HEK293 (cell line): ENCODE measurements at regions not wholly inside any gene's neighbourhood (a gene's known extent, or its start where the extent isn't known, plus 50 kb on each side); places are given as distances from the start of the nearest gene placed in this dataset.

Experiments used
- BCL11A ChIP-seq: fragments of 450-650 bp; formaldehyde crosslinking; IDR thresholded peaks from 2 replicates; pipeline ENCODE4 v1.5.1; 2016; ENCODE audit warnings: low read depth, missing biosample characterization, missing genetic modification characterization
- KLF7 ChIP-seq: fragments of 450-650 bp; formaldehyde crosslinking; IDR thresholded peaks from 2 replicates; pipeline ENCODE4 v1.5.1; 2016; ENCODE audit warnings: missing biosample characterization, missing genetic modification characterization, borderline replicate concordance
- SETDB1 ChIP-seq: IDR thresholded peaks from one replicate; pipeline ENCODE4 v1.6.1; 2017; ENCODE audit warnings: mild to moderate bottlenecking, low read length, moderate library complexity, mixed read lengths; ENCODE audit not compliant: insufficient read length
- ZNF121 ChIP-seq: fragments of 450-650 bp; formaldehyde crosslinking; IDR thresholded peaks from 2 replicates; pipeline ENCODE4 v1.5.1; 2016; ENCODE audit warnings: missing biosample characterization, missing genetic modification characterization
- ZNF138 ChIP-seq: fragments of 450-650 bp; formaldehyde crosslinking; IDR thresholded peaks from 2 replicates; pipeline ENCODE4 v1.5.1; 2016; ENCODE audit warnings: missing biosample characterization, missing genetic modification characterization, borderline replicate concordance
- ZNF76 ChIP-seq: fragments of 450-650 bp; formaldehyde crosslinking; IDR thresholded peaks from 2 replicates; pipeline ENCODE4; 2016; ENCODE audit warnings: low read depth, missing biosample characterization, missing genetic modification characterization, borderline replicate concordance
- ZNF791 ChIP-seq: fragments of 450-650 bp; formaldehyde crosslinking; IDR thresholded peaks from 2 replicates; pipeline ENCODE4 v1.5.1; 2016; ENCODE audit warnings: missing biosample characterization, missing genetic modification characterization
- TF ChIP-seq, protein P1 (sequence below): fragments of 450-650 bp; formaldehyde crosslinking; IDR thresholded peaks from 2 replicates; pipeline ENCODE4 v1.5.1; 2016; ENCODE audit warnings: missing biosample characterization, missing genetic modification characterization
- TF ChIP-seq, protein P2 (sequence below): fragments of 450-650 bp; formaldehyde crosslinking; conservative IDR thresholded peaks from 2 replicates; pipeline ENCODE4 v1.5.1; 2016; ENCODE audit warnings: low read depth, missing biosample characterization, missing genetic modification characterization
- TF ChIP-seq, protein P3 (sequence below): fragments of 450-650 bp; formaldehyde crosslinking; IDR thresholded peaks from 2 replicates; pipeline ENCODE4 v1.5.1; 2016; ENCODE audit warnings: missing biosample characterization, missing genetic modification characterization
- TF ChIP-seq, protein P4 (sequence below): fragments of 450-650 bp; formaldehyde crosslinking; IDR thresholded peaks from 2 replicates; pipeline ENCODE4 v1.5.1; 2016; ENCODE audit warnings: missing biosample characterization, missing genetic modification characterization
- TF ChIP-seq, protein P5 (sequence below): fragments of 450-650 bp; formaldehyde crosslinking; IDR thresholded peaks from 2 replicates; pipeline ENCODE4 v1.5.1; 2016; ENCODE audit warnings: missing biosample characterization, missing genetic modification characterization

DNA sequence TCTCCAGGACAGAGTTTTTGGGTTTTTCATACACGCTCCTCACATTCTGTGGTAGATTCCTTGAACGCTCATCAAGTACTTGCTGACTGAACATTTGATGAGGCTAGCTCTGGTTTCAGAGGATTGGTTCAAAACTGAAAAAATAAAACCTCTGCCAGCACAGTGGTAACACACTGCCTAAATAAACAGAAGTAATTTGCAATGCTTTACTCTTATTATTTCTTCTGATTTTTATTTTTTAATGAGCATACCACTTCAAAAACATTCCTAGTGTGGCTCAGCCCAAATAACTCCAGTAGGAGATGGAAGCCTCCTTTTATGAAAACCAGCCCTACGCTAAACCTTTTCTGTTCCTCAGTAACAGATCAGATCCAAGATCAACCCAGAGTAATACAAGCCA is 72.0 kb upstream of the INTU start:
- TF ChIP-seq ZNF76 (tag by site-specific recombination) (no peak), ZNF138 (tag by site-specific recombination) (no peak), SETDB1 (no peak), BCL11A (tag by site-specific recombination) (no peak), KLF7 (tag by site-specific recombination) (no peak), ZNF791 (tag by site-specific recombination) (no peak), ZNF121 (tag by site-specific recombination) (no peak)
- TF ChIP-seq, protein P1, sequence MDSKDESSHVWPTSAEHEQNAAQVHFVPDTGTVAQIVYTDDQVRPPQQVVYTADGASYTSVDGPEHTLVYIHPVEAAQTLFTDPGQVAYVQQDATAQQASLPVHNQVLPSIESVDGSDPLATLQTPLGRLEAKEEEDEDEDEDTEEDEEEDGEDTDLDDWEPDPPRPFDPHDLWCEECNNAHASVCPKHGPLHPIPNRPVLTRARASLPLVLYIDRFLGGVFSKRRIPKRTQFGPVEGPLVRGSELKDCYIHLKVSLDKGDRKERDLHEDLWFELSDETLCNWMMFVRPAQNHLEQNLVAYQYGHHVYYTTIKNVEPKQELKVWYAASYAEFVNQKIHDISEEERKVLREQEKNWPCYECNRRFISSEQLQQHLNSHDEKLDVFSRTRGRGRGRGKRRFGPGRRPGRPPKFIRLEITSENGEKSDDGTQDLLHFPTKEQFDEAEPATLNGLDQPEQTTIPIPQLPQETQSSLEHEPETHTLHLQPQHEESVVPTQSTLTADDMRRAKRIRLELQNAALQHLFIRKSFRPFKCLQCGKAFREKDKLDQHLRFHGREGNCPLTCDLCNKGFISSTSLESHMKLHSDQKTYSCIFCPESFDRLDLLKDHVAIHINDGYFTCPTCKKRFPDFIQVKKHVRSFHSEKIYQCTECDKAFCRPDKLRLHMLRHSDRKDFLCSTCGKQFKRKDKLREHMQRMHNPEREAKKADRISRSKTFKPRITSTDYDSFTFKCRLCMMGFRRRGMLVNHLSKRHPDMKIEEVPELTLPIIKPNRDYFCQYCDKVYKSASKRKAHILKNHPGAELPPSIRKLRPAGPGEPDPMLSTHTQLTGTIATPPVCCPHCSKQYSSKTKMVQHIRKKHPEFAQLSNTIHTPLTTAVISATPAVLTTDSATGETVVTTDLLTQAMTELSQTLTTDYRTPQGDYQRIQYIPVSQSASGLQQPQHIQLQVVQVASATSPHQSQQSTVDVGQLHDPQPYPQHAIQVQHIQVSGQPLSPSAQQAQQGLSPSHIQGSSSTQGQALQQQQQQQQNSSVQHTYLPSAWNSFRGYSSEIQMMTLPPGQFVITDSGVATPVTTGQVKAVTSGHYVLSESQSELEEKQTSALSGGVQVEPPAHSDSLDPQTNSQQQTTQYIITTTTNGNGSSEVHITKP (tag by site-specific recombination) = no peak
- TF ChIP-seq, protein P2, sequence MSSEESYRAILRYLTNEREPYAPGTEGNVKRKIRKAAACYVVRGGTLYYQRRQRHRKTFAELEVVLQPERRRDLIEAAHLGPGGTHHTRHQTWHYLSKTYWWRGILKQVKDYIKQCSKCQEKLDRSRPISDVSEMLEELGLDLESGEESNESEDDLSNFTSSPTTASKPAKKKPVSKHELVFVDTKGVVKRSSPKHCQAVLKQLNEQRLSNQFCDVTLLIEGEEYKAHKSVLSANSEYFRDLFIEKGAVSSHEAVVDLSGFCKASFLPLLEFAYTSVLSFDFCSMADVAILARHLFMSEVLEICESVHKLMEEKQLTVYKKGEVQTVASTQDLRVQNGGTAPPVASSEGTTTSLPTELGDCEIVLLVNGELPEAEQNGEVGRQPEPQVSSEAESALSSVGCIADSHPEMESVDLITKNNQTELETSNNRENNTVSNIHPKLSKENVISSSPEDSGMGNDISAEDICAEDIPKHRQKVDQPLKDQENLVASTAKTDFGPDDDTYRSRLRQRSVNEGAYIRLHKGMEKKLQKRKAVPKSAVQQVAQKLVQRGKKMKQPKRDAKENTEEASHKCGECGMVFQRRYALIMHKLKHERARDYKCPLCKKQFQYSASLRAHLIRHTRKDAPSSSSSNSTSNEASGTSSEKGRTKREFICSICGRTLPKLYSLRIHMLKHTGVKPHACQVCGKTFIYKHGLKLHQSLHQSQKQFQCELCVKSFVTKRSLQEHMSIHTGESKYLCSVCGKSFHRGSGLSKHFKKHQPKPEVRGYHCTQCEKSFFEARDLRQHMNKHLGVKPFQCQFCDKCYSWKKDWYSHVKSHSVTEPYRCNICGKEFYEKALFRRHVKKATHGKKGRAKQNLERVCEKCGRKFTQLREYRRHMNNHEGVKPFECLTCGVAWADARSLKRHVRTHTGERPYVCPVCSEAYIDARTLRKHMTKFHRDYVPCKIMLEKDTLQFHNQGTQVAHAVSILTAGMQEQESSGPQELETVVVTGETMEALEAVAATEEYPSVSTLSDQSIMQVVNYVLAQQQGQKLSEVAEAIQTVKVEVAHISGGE = no peak
- TF ChIP-seq, protein P3, sequence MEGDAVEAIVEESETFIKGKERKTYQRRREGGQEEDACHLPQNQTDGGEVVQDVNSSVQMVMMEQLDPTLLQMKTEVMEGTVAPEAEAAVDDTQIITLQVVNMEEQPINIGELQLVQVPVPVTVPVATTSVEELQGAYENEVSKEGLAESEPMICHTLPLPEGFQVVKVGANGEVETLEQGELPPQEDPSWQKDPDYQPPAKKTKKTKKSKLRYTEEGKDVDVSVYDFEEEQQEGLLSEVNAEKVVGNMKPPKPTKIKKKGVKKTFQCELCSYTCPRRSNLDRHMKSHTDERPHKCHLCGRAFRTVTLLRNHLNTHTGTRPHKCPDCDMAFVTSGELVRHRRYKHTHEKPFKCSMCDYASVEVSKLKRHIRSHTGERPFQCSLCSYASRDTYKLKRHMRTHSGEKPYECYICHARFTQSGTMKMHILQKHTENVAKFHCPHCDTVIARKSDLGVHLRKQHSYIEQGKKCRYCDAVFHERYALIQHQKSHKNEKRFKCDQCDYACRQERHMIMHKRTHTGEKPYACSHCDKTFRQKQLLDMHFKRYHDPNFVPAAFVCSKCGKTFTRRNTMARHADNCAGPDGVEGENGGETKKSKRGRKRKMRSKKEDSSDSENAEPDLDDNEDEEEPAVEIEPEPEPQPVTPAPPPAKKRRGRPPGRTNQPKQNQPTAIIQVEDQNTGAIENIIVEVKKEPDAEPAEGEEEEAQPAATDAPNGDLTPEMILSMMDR (tag by site-specific recombination) = no peak
- TF ChIP-seq, protein P4, sequence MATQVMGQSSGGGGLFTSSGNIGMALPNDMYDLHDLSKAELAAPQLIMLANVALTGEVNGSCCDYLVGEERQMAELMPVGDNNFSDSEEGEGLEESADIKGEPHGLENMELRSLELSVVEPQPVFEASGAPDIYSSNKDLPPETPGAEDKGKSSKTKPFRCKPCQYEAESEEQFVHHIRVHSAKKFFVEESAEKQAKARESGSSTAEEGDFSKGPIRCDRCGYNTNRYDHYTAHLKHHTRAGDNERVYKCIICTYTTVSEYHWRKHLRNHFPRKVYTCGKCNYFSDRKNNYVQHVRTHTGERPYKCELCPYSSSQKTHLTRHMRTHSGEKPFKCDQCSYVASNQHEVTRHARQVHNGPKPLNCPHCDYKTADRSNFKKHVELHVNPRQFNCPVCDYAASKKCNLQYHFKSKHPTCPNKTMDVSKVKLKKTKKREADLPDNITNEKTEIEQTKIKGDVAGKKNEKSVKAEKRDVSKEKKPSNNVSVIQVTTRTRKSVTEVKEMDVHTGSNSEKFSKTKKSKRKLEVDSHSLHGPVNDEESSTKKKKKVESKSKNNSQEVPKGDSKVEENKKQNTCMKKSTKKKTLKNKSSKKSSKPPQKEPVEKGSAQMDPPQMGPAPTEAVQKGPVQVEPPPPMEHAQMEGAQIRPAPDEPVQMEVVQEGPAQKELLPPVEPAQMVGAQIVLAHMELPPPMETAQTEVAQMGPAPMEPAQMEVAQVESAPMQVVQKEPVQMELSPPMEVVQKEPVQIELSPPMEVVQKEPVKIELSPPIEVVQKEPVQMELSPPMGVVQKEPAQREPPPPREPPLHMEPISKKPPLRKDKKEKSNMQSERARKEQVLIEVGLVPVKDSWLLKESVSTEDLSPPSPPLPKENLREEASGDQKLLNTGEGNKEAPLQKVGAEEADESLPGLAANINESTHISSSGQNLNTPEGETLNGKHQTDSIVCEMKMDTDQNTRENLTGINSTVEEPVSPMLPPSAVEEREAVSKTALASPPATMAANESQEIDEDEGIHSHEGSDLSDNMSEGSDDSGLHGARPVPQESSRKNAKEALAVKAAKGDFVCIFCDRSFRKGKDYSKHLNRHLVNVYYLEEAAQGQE (tag by site-specific recombination) = no peak
- TF ChIP-seq, protein P5, sequence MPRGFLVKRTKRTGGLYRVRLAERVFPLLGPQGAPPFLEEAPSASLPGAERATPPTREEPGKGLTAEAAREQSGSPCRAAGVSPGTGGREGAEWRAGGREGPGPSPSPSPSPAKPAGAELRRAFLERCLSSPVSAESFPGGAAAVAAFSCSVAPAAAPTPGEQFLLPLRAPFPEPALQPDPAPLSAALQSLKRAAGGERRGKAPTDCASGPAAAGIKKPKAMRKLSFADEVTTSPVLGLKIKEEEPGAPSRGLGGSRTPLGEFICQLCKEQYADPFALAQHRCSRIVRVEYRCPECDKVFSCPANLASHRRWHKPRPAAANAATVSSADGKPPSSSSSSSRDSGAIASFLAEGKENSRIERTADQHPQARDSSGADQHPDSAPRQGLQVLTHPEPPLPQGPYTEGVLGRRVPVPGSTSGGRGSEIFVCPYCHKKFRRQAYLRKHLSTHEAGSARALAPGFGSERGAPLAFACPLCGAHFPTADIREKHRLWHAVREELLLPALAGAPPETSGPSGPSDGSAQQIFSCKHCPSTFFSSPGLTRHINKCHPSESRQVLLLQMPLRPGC (tag by site-specific recombination) = no peak
